ENCODE measurements at regions not wholly inside any gene's neighbourhood (a gene's known extent, or its start where the extent isn't known, plus 50 kb on each side); places are given as distances from the start of the nearest gene placed in this dataset.
"Not testable (repeated sequence)": the region's sequence is repeated elsewhere in the genome, so short reads cannot be mapped to it uniquely, and the experiment has no call there.

DNA sequence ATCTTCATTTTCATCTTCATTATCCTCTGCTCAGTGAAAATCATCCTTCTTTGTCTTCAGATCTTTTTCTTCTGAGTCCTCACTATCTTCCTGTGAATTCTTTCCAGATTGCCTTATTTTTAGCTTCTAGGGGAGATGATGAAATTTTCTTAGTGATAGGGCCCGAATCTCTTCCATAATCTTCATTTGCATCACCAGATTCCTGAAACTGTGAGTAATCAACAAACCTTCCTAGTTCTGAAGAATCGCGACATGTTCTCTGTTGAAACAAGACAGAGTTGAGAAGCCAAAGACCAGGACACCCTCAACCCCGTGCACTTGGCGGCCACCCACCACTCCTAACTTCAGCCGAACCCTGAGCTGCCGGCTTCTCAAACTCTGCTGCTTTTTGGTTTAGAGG, 92.8 kb upstream of the CDC42BPA start:
- H3K27ac ChIP-seq (ENCODE audit: insufficient read length, low read depth, low read length), result no peak overlapping the region
- H3K79me2 ChIP-seq (ENCODE audit: insufficient read depth, low read length), result no peaks in the 10 kb centered on the region
- no peak overlapping the region for H3T11ph ChIP-seq (ENCODE audit: low read length)
- no peak overlapping the region for H2BK15ac ChIP-seq (ENCODE audit: low read depth, low read length)
- no peaks in the 10 kb centered on the region for H4K20me1 ChIP-seq (ENCODE audit: control insufficient read depth, insufficient read depth, insufficient read length)
- H3K4me1 ChIP-seq (ENCODE audit: insufficient read depth, low read length), result no peaks in the 10 kb centered on the region
- no peak overlapping the region for H3K9ac ChIP-seq (ENCODE audit: extremely low read depth, insufficient read length, low read length)
- no peaks in the 10 kb centered on the region for H3K9me3 ChIP-seq (ENCODE audit: control insufficient read depth, low read depth, low read length)
- DNase-seq, result no peak
- H3K18ac ChIP-seq (ENCODE audit: insufficient read length, low read depth, low read length), result no peak overlapping the region
- no peaks in the 10 kb centered on the region for H3K27me3 ChIP-seq (ENCODE audit: insufficient read depth, low read length)
- Mint-ChIP-seq H3K4me3 (no peak overlapping the region), H3K4me1 (no peaks in the 10 kb centered on the region), H3K36me3 (ENCODE audit: insufficient read depth in 1 of 3, low read depth in 3 of 3) (no peaks in the 10 kb centered on the region), H3K9me3 (no peaks in the 10 kb centered on the region), H3K27me3 (ENCODE audit: low read depth) (peaks cover 5% of the 10 kb centered on the region), H3K27ac (no peak overlapping the region)
- H2BK20ac ChIP-seq (ENCODE audit: low read depth, low read length, poor library complexity, severe bottlenecking), result no peak overlapping the region
- no peak overlapping the region for H2AFZ ChIP-seq (ENCODE audit: low read length)
- TF ChIP-seq, protein P1, sequence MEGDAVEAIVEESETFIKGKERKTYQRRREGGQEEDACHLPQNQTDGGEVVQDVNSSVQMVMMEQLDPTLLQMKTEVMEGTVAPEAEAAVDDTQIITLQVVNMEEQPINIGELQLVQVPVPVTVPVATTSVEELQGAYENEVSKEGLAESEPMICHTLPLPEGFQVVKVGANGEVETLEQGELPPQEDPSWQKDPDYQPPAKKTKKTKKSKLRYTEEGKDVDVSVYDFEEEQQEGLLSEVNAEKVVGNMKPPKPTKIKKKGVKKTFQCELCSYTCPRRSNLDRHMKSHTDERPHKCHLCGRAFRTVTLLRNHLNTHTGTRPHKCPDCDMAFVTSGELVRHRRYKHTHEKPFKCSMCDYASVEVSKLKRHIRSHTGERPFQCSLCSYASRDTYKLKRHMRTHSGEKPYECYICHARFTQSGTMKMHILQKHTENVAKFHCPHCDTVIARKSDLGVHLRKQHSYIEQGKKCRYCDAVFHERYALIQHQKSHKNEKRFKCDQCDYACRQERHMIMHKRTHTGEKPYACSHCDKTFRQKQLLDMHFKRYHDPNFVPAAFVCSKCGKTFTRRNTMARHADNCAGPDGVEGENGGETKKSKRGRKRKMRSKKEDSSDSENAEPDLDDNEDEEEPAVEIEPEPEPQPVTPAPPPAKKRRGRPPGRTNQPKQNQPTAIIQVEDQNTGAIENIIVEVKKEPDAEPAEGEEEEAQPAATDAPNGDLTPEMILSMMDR (conservative IDR thresholded peaks at IDR 0.05), result no peak
- no peaks in the 10 kb centered on the region for H3K79me1 ChIP-seq (ENCODE audit: insufficient read depth, low read depth, low read length, poor library complexity, severe bottlenecking)
- no peak overlapping the region for H2BK5ac ChIP-seq (ENCODE audit: insufficient read length, low read length)
- H3K4me2 ChIP-seq (ENCODE audit: insufficient read depth, insufficient read length, low read length), result no peak overlapping the region
- no peak overlapping the region for H4K5ac ChIP-seq (ENCODE audit: insufficient read length, low read depth, low read length)
- H3K23me2 ChIP-seq (ENCODE audit: insufficient read length, low read depth, low read length, poor library complexity, severe bottlenecking), result no peaks in the 10 kb centered on the region
- no peak overlapping the region for H3K4ac ChIP-seq (ENCODE audit: low read depth, low read length)
- H2BK120ac ChIP-seq (ENCODE audit: low read depth, low read length, poor library complexity, severe bottlenecking), result no peak overlapping the region
- WGBS (ENCODE audit: extremely low coverage, insufficient read length, low lambda C conversion rate), result no CpG with 5 or more reads among the region's 7 CpGs
- H3K56ac ChIP-seq (ENCODE audit: insufficient read length, low read depth, low read length), result no peak overlapping the region
- H2AK5ac ChIP-seq (ENCODE audit: insufficient read length, low read length), result no peak overlapping the region
- H4K91ac ChIP-seq (ENCODE audit: insufficient read length, low read depth, low read length), result no peak overlapping the region
- H4K8ac ChIP-seq (replicated peaks; ENCODE audit: insufficient read length, low read depth, low read length), result no peak overlapping the region
- H2BK12ac ChIP-seq (ENCODE audit: insufficient read length, low read depth, low read length), result no peak overlapping the region
- no peak overlapping the region for H3K23ac ChIP-seq (ENCODE audit: insufficient read length, low read depth, low read length)
- H3K14ac ChIP-seq (ENCODE audit: insufficient read depth, low read length), result no peak overlapping the region

GRCh38 chr1:227406332-227406731, 88.0 kb upstream of the CDC42BPA start:
- not testable (repeated sequence) for H3K14ac ChIP-seq (ENCODE audit: insufficient read depth, low read length); H3K23ac ChIP-seq (ENCODE audit: insufficient read length, low read depth, low read length); H3K27ac ChIP-seq (ENCODE audit: insufficient read length, low read depth, low read length); H2BK15ac ChIP-seq (ENCODE audit: low read depth, low read length); H3K4me1 ChIP-seq (ENCODE audit: insufficient read depth, low read length); H2BK120ac ChIP-seq (ENCODE audit: low read depth, low read length, poor library complexity, severe bottlenecking); H3K27me3 ChIP-seq (ENCODE audit: insufficient read depth, low read length); H3K4me1 Mint-ChIP-seq; H3K23me2 ChIP-seq (ENCODE audit: insufficient read length, low read depth, low read length, poor library complexity, severe bottlenecking); H3K56ac ChIP-seq (ENCODE audit: insufficient read length, low read depth, low read length); H3K36me3 Mint-ChIP-seq (ENCODE audit: insufficient read depth in 1 of 3, low read depth in 3 of 3); H3K79me2 ChIP-seq (ENCODE audit: insufficient read depth, low read length); H3K9me3 ChIP-seq (ENCODE audit: control insufficient read depth, low read depth, low read length); H4K5ac ChIP-seq (ENCODE audit: insufficient read length, low read depth, low read length); H3K18ac ChIP-seq (ENCODE audit: insufficient read length, low read depth, low read length); H4K20me1 ChIP-seq (ENCODE audit: control insufficient read depth, insufficient read depth, insufficient read length); H3K4me2 ChIP-seq (ENCODE audit: insufficient read depth, insufficient read length, low read length); H3K79me1 ChIP-seq (ENCODE audit: insufficient read depth, low read depth, low read length, poor library complexity, severe bottlenecking); H2AK5ac ChIP-seq (ENCODE audit: insufficient read length, low read length); H3K4me3 Mint-ChIP-seq; H3K9ac ChIP-seq (ENCODE audit: extremely low read depth, insufficient read length, low read length); H3K27me3 Mint-ChIP-seq (ENCODE audit: low read depth); H4K8ac ChIP-seq (replicated peaks; ENCODE audit: insufficient read length, low read depth, low read length); H4K91ac ChIP-seq (ENCODE audit: insufficient read length, low read depth, low read length); H2AFZ ChIP-seq (ENCODE audit: low read length); H3K27ac Mint-ChIP-seq; H3K4ac ChIP-seq (ENCODE audit: low read depth, low read length); DNase-seq; H3T11ph ChIP-seq (ENCODE audit: low read length); H2BK12ac ChIP-seq (ENCODE audit: insufficient read length, low read depth, low read length); H2BK5ac ChIP-seq (ENCODE audit: insufficient read length, low read length); H2BK20ac ChIP-seq (ENCODE audit: low read depth, low read length, poor library complexity, severe bottlenecking)
- peaks cover 5 to 12% of the 10 kb centered on the region in 2 experiments; a peak in 4 of 5 replicates for H3K9me3 Mint-ChIP-seq
